ENCODE measurements at regions not wholly inside any gene's neighbourhood (a gene's known extent, or its start where the extent isn't known, plus 50 kb on each side); places are given as distances from the start of the nearest gene placed in this dataset.

GRCh38 chr1:230490436-230490835 is 64.3 kb upstream of the PGBD5 start (continued):
- TF ChIP-seq SP1 (IDR thresholded peaks at IDR 0.05), result no peak

GRCh38 chr1:230487773-230488428 is 61.8 kb upstream of the PGBD5 start:
- whole genome bisulfite sequencing, result 40% methylated on average over 4 of the region's 4 CpGs
- Histone ChIP-seq H3K27me3 (ENCODE audit: control insufficient read depth in 4 of 4, insufficient read depth in 4 of 4, low read length in 3 of 4) (no peaks in the 10 kb centered on the region), H3K9me3 (ENCODE audit: control insufficient read depth in 4 of 4, low read length in 3 of 4) (no peaks in the 10 kb centered on the region), H3K4me1 (ENCODE audit: control insufficient read depth in 4 of 4, insufficient read depth in 4 of 4, low read length in 3 of 4) (peaks cover 0 to 16% (median 4%) of the 10 kb centered on the region in 4 donors), H3K36me3 (ENCODE audit: control insufficient read depth in 4 of 4, insufficient read depth in 3 of 4, low read depth in 1 of 4, low read length in 3 of 4) (no peaks in the 10 kb centered on the region), H3K4me3 (ENCODE audit: low read depth in 1 of 3, low read length in 3 of 3) (no peak overlapping the region), H3K9ac (ENCODE audit: low read depth in 1 of 2, low read length in 2 of 2) (no peak overlapping the region), H3K27ac (ENCODE audit: low read depth in 1 of 2, low read length in 2 of 2) (peak overlapping the region in 1 of 2 donors; percentile 61)
- peak; percentile 61 to 93 for TF ChIP-seq RXRA (IDR thresholded peaks at IDR 0.05)
- peak; percentile 35 for TF ChIP-seq ATF3 (IDR thresholded peaks at IDR 0.05)
- no peak for TF ChIP-seq TAF1 (conservative IDR thresholded peaks at IDR 0.05)
- peak; percentile 90 for TF ChIP-seq YY1 (IDR thresholded peaks at IDR 0.05)
- TF ChIP-seq, protein P1, sequence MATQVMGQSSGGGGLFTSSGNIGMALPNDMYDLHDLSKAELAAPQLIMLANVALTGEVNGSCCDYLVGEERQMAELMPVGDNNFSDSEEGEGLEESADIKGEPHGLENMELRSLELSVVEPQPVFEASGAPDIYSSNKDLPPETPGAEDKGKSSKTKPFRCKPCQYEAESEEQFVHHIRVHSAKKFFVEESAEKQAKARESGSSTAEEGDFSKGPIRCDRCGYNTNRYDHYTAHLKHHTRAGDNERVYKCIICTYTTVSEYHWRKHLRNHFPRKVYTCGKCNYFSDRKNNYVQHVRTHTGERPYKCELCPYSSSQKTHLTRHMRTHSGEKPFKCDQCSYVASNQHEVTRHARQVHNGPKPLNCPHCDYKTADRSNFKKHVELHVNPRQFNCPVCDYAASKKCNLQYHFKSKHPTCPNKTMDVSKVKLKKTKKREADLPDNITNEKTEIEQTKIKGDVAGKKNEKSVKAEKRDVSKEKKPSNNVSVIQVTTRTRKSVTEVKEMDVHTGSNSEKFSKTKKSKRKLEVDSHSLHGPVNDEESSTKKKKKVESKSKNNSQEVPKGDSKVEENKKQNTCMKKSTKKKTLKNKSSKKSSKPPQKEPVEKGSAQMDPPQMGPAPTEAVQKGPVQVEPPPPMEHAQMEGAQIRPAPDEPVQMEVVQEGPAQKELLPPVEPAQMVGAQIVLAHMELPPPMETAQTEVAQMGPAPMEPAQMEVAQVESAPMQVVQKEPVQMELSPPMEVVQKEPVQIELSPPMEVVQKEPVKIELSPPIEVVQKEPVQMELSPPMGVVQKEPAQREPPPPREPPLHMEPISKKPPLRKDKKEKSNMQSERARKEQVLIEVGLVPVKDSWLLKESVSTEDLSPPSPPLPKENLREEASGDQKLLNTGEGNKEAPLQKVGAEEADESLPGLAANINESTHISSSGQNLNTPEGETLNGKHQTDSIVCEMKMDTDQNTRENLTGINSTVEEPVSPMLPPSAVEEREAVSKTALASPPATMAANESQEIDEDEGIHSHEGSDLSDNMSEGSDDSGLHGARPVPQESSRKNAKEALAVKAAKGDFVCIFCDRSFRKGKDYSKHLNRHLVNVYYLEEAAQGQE (IDR thresholded peaks at IDR 0.05), result peak; percentile 93
- TF ChIP-seq MAX (IDR thresholded peaks at IDR 0.05), result peak; percentile 73
- no peak for TF ChIP-seq CTCF (IDR thresholded peaks at IDR 0.05; ENCODE audit: low read depth, low read length, missing input control)
- TF ChIP-seq FOXA1 (IDR thresholded peaks at IDR 0.05), result peak; percentile 94
- TF ChIP-seq GABPA (IDR thresholded peaks at IDR 0.05 in 1 of 2, conservative IDR thresholded peaks at IDR 0.05 in 1 of 2), result no peak
- peak; percentile 60 to 64 for TF ChIP-seq RAD21 (IDR thresholded peaks at IDR 0.05)
- TF ChIP-seq, protein P2, sequence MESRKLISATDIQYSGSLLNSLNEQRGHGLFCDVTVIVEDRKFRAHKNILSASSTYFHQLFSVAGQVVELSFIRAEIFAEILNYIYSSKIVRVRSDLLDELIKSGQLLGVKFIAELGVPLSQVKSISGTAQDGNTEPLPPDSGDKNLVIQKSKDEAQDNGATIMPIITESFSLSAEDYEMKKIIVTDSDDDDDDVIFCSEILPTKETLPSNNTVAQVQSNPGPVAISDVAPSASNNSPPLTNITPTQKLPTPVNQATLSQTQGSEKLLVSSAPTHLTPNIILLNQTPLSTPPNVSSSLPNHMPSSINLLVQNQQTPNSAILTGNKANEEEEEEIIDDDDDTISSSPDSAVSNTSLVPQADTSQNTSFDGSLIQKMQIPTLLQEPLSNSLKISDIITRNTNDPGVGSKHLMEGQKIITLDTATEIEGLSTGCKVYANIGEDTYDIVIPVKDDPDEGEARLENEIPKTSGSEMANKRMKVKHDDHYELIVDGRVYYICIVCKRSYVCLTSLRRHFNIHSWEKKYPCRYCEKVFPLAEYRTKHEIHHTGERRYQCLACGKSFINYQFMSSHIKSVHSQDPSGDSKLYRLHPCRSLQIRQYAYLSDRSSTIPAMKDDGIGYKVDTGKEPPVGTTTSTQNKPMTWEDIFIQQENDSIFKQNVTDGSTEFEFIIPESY (IDR thresholded peaks at IDR 0.05), result peak; percentile 93
- peak; percentile 85 for TF ChIP-seq SP1 (IDR thresholded peaks at IDR 0.05)
- peak; percentile 71 for TF ChIP-seq NR2F2 (IDR thresholded peaks at IDR 0.05)
- peak; percentile 54 to 79 for TF ChIP-seq HNF4A (conservative IDR thresholded peaks at IDR 0.05)
- TF ChIP-seq HNF4G (IDR thresholded peaks at IDR 0.05), result no peak
- peak in 1 of 2 donors; percentile 87 for TF ChIP-seq EGR1 (IDR thresholded peaks at IDR 0.05; ENCODE audit: low read depth in 2 of 2)
- TF ChIP-seq FOXA2 (IDR thresholded peaks at IDR 0.05), result peak; percentile 91
- peak; percentile 47 to 86 for TF ChIP-seq JUND (IDR thresholded peaks at IDR 0.05)
- no peak for DNase-seq (ENCODE audit: low spot score)
